Erythroblast (primary cell): ENCODE measurements at regions not wholly inside any gene's neighbourhood (a gene's known extent, or its start where the extent isn't known, plus 50 kb on each side); places are given as distances from the start of the nearest gene placed in this dataset.

ENCODE experiments used
- GATA1 ChIP-seq: IDR thresholded peaks from 2 replicates; pipeline ENCODE4 v1.6.1; 2011; ENCODE audit warnings: low read depth, mild to moderate bottlenecking, control low read depth, low read length, moderate library complexity
- POLR2A ChIP-seq: IDR thresholded peaks from 2 replicates; pipeline ENCODE4 v1.6.1; 2011; ENCODE audit warnings: mild to moderate bottlenecking, low read length

- TF ChIP-seq POLR2A (no peak), GATA1 (no peak)
Measured at GRCh38 chr14:61128382-61129167, 147.5 kb downstream of the SLC38A6 start.
